Neuronal stem cell (in vitro differentiated cells): ENCODE measurements at regions not wholly inside any gene's neighbourhood (a gene's known extent, or its start where the extent isn't known, plus 50 kb on each side); places are given as distances from the start of the nearest gene placed in this dataset.

Experiments
- DNase-seq: peaks from one replicate; pipeline ENCODE4 v3.0.0-alpha.2; 2013; ENCODE audit warnings: low spot score
- H2AFZ ChIP-seq: one replicate; pipeline ENCODE4 v1.6.1; 2013; ENCODE audit warnings: mild to moderate bottlenecking, low read length, inconsistent platforms
- H2AK5ac ChIP-seq: 2 replicates; pipeline ENCODE4 v1.6.1; 2013; ENCODE audit warnings: low read depth, mild to moderate bottlenecking, inconsistent platforms, low read length, moderate library complexity, mixed read lengths
- H2BK120ac ChIP-seq: 2 replicates; pipeline ENCODE4 v1.6.1; 2013; ENCODE audit warnings: low read depth, mild to moderate bottlenecking, inconsistent platforms, low read length, moderate library complexity, mixed read lengths
- H2BK12ac ChIP-seq: one replicate; pipeline ENCODE4 v1.6.1; 2013; ENCODE audit warnings: low read length, inconsistent platforms
- H2BK15ac ChIP-seq: 2 replicates; pipeline ENCODE4 v1.6.1; 2013; ENCODE audit warnings: mild to moderate bottlenecking, low read length, inconsistent platforms, mixed read lengths
- H2BK5ac ChIP-seq: one replicate; pipeline ENCODE4 v1.6.1; 2013; ENCODE audit warnings: inconsistent platforms, mild to moderate bottlenecking, low read length, moderate library complexity
- H3K14ac ChIP-seq: one replicate; pipeline ENCODE4 v1.6.1; 2013; ENCODE audit warnings: low read length, inconsistent platforms
- H3K18ac ChIP-seq: 2 replicates; pipeline ENCODE4 v1.6.1; 2013; ENCODE audit warnings: low read length, inconsistent platforms
- H3K23ac ChIP-seq: 2 replicates; pipeline ENCODE4 v1.6.1; 2013; ENCODE audit warnings: low read depth, mild to moderate bottlenecking, mixed read lengths, low read length, inconsistent platforms; ENCODE audit not compliant: poor library complexity
- H3K27ac ChIP-seq: replicated peaks from 3 replicates; pipeline ENCODE4 v1.5.1; 2013; ENCODE audit warnings: low read length, inconsistent platforms
- H3K27me3 ChIP-seq, 3 experiments: 2 replicates each; pipeline ENCODE4 v1.6.1; 2013; ENCODE audit warnings: low read length in 3 of 3, mild to moderate bottlenecking in 2 of 3, inconsistent platforms in 1 of 3, low read depth in 1 of 3, mixed read lengths in 1 of 3, moderate library complexity in 1 of 3; ENCODE audit not compliant: control insufficient read depth in 3 of 3, insufficient read depth in 3 of 3
- H3K36me3 ChIP-seq, 2 donors: replicated peaks in 1 of 2; 2 replicates each; pipeline ENCODE4 v1.6.1; 2013; ENCODE audit warnings: low read length in 2 of 2; ENCODE audit not compliant: control insufficient read depth in 2 of 2, insufficient read depth in 2 of 2
- H3K4ac ChIP-seq: 2 replicates; pipeline ENCODE4 v1.6.1; 2013; ENCODE audit warnings: inconsistent platforms, mild to moderate bottlenecking, low read length, moderate library complexity
- H3K4me1 ChIP-seq, 2 donors: 1 replicate in 1 of 2; 2 replicates in 1 of 2; pipeline ENCODE4 v1.6.1; 2013; ENCODE audit warnings: low read length in 2 of 2, low read depth in 1 of 2; ENCODE audit not compliant: control insufficient read depth in 2 of 2, insufficient read depth in 1 of 2
- H3K4me2 ChIP-seq: one replicate; pipeline ENCODE4 v1.6.1; 2013; ENCODE audit warnings: mild to moderate bottlenecking, low read length, inconsistent platforms; ENCODE audit not compliant: insufficient read depth, poor library complexity, severe bottlenecking
- H3K4me3 ChIP-seq, 2 donors: 2 replicates each; pipeline ENCODE4 v1.5.1; 2013; ENCODE audit warnings: low read length in 2 of 2, mild to moderate bottlenecking in 2 of 2, inconsistent platforms in 1 of 2, moderate library complexity in 1 of 2
- H3K79me1 ChIP-seq: one replicate; pipeline ENCODE4 v1.6.1; 2013; ENCODE audit warnings: low read depth, mild to moderate bottlenecking, inconsistent platforms, low read length, moderate library complexity
- H3K9ac ChIP-seq: one replicate; pipeline ENCODE4 v1.6.1; 2013; ENCODE audit warnings: mild to moderate bottlenecking, low read depth, low read length, inconsistent platforms; ENCODE audit not compliant: poor library complexity
- H3K9me3 ChIP-seq, 2 donors: replicated peaks in 1 of 2; 2 replicates each; pipeline versions ENCODE3 to v1.6.1; 2013; ENCODE audit warnings: low read length in 2 of 2, mild to moderate bottlenecking in 2 of 2, inconsistent platforms in 1 of 2, low read depth in 1 of 2, mixed read lengths in 1 of 2, moderate library complexity in 1 of 2; ENCODE audit not compliant: control insufficient read depth in 2 of 2, insufficient read depth in 1 of 2
- H4K8ac ChIP-seq: one replicate; pipeline ENCODE4 v1.6.1; 2013; ENCODE audit warnings: low read depth, mild to moderate bottlenecking, inconsistent platforms, low read length, moderate library complexity
- H4K91ac ChIP-seq: one replicate; pipeline ENCODE4 v1.6.1; 2013; ENCODE audit warnings: low read length, low read depth, mild to moderate bottlenecking, inconsistent platforms; ENCODE audit not compliant: poor library complexity
- WGBS, 2 donors: extraction: QIAGEN DNeasy Blood & Tissue Kit; methylation state at CpG; one replicate each; pipeline ENCODE4 v1.1.7; 2013; ENCODE audit warnings: missing lambda C conversion rate in 2 of 2, mixed read lengths in 1 of 2; ENCODE audit not compliant: insufficient read length in 2 of 2, insufficient replicate concordance in 1 of 2; ENCODE audit errors: extremely low coverage in 2 of 2; 5-methylcytosine and 5-hydroxymethylcytosine counted together

GRCh38 chr4:106809076-106809475, 227.0 kb downstream of the DKK2 start:
- H3K4ac ChIP-seq, result no peak overlapping the region
- no peak for DNase-seq
- no CpG with 5 or more reads among the region's 2 CpGs for WGBS, 2 donors

DNA sequence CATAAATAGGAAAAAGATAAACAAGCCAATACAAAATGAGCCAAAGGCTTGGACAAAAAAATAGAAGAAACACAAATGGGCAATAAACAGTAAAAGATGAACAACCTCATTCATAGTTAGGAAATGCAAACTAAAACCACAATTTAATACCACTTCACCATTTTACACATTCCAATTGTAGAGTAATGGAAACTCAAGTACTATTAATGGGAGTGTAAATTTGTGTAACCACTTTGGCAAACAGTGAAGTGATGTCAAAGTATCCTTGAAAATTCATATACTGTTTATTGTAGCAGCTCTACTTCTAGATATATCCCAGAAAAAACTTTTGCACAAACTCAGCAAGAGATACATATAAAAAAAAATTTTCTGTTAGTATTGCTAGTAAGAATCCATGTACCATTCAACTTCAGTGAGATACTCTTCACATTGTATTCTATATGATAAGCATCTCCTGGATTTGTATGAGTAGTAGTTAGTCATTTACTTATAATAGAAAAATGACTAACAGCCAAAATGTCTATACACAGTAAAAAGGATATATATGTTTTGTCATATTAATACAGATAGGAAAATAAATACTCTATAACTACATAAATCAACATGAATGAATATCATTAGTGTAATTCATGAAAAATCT, 229.8 kb downstream of the DKK2 start:
- H3K36me3 ChIP-seq, result no peaks in the 10 kb centered on the region
- no peaks in the 10 kb centered on the region for H3K4me1 ChIP-seq
- H3K14ac ChIP-seq, result no peak overlapping the region
- H3K9ac ChIP-seq, result no peak overlapping the region
- H3K27ac ChIP-seq, result no peak overlapping the region
- no peak overlapping the region for H2AK5ac ChIP-seq
- no peak overlapping the region for H2BK12ac ChIP-seq
- no peak overlapping the region for H2AFZ ChIP-seq
- no peak overlapping the region for H3K4me3 ChIP-seq
- no peak overlapping the region for H3K4ac ChIP-seq
- no peak overlapping the region for H4K8ac ChIP-seq
- H4K91ac ChIP-seq, result no peak overlapping the region
- H2BK120ac ChIP-seq, result no peak overlapping the region
- no peak overlapping the region for H3K18ac ChIP-seq
- no peak overlapping the region for H2BK5ac ChIP-seq
- no peak overlapping the region for H3K4me2 ChIP-seq
- no peaks in the 10 kb centered on the region for H3K9me3 ChIP-seq
- no peak overlapping the region for H3K23ac ChIP-seq
- no peaks in the 10 kb centered on the region for H3K79me1 ChIP-seq
- H2BK15ac ChIP-seq, result no peak overlapping the region
- no peaks in the 10 kb centered on the region for H3K27me3 ChIP-seq
- DNase-seq, result no peak

More at GRCh38 chr4:106809076-106809475, 227.0 kb downstream of the DKK2 start:
- H3K27ac ChIP-seq, result no peak overlapping the region
- H3K9me3 ChIP-seq, result no peaks in the 10 kb centered on the region
- H3K4me3 ChIP-seq, result no peak overlapping the region
- no peaks in the 10 kb centered on the region for H3K79me1 ChIP-seq
- H2BK120ac ChIP-seq, result no peak overlapping the region
- H3K27me3 ChIP-seq, result no peaks in the 10 kb centered on the region
- H2AK5ac ChIP-seq, result no peak overlapping the region
- no peak overlapping the region for H4K91ac ChIP-seq
- no peak overlapping the region for H3K23ac ChIP-seq
- no peak overlapping the region for H2BK15ac ChIP-seq
- H2BK5ac ChIP-seq, result no peak overlapping the region
- no peak overlapping the region for H3K4me2 ChIP-seq
- no peak overlapping the region for H3K18ac ChIP-seq
- H3K36me3 ChIP-seq, result no peaks in the 10 kb centered on the region
- no peak overlapping the region for H4K8ac ChIP-seq
- H3K9ac ChIP-seq, result no peak overlapping the region
- no peak overlapping the region for H2AFZ ChIP-seq
- H3K14ac ChIP-seq, result no peak overlapping the region
- H3K4me1 ChIP-seq, result no peaks in the 10 kb centered on the region
- H2BK12ac ChIP-seq, result no peak overlapping the region

DNA sequence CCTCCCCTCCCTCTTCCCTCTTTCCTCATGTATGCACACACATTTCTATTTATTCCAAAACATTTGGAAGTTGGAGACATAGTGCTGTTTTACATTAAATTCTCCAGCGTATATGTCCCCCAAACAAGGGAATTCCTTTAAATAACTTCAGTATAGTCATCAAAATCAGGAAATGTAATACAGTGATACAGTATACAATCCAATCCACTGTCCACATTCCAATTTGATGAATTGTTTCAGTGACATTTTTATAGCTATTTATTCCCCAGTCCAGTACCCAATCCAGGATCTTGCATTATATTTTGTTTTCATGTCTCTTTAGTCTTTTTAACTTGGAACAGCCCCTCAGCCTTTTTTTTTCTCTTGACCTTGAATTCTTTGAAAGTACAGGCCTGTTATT, 233.0 kb downstream of the DKK2 start:
- Histone ChIP-seq H3K36me3 (no peaks in the 10 kb centered on the region), H2BK5ac (no peak overlapping the region), H3K79me1 (no peaks in the 10 kb centered on the region), H2BK120ac (no peak overlapping the region), H4K91ac (no peak overlapping the region), H2AFZ (no peak overlapping the region), H4K8ac (no peak overlapping the region), H3K4me3 (no peak overlapping the region), H2AK5ac (no peak overlapping the region), H3K4me2 (no peak overlapping the region), H3K23ac (no peak overlapping the region), H3K27ac (no peak overlapping the region), H3K18ac (no peak overlapping the region), H2BK12ac (no peak overlapping the region), H3K9ac (no peak overlapping the region), H2BK15ac (no peak overlapping the region), H3K9me3 (no peaks in the 10 kb centered on the region), H3K27me3 (no peaks in the 10 kb centered on the region), H3K4me1 (no peaks in the 10 kb centered on the region), H3K4ac (no peak overlapping the region), H3K14ac (no peak overlapping the region)
- DNase-seq, result no peak
- no CpG with 5 or more reads among the region's 1 CpG for WGBS, 2 donors

- H4K91ac ChIP-seq, result no peak overlapping the region
- no peak overlapping the region for H2BK12ac ChIP-seq
- no peak overlapping the region for H3K27ac ChIP-seq
- no peak overlapping the region for H3K9ac ChIP-seq
- H3K9me3 ChIP-seq, result no peaks in the 10 kb centered on the region
- no peak overlapping the region for H3K4ac ChIP-seq
- no peak overlapping the region for H2AK5ac ChIP-seq
- no peak overlapping the region for H3K23ac ChIP-seq
- no peak overlapping the region for H2BK120ac ChIP-seq
- no CpG with 5 or more reads among the region's 3 CpGs for WGBS, 2 donors
- H3K4me1 ChIP-seq, result no peaks in the 10 kb centered on the region
- no peaks in the 10 kb centered on the region for H3K79me1 ChIP-seq
- no peak for DNase-seq
- H2BK15ac ChIP-seq, result no peak overlapping the region
- H4K8ac ChIP-seq, result no peak overlapping the region
- no peak overlapping the region for H3K14ac ChIP-seq
- H3K36me3 ChIP-seq, result no peaks in the 10 kb centered on the region
- no peak overlapping the region for H2BK5ac ChIP-seq
- no peaks in the 10 kb centered on the region for H3K27me3 ChIP-seq
- H3K4me2 ChIP-seq, result no peak overlapping the region
- no peak overlapping the region for H3K4me3 ChIP-seq
- no peak overlapping the region for H3K18ac ChIP-seq
- no peak overlapping the region for H2AFZ ChIP-seq
These were observed 234.7 kb downstream of the DKK2 start for GRCh38 chr4:106801386-106801785.
